ENCODE measurements at regions not wholly inside any gene's neighbourhood (a gene's known extent, or its start where the extent isn't known, plus 50 kb on each side); places are given as distances from the start of the nearest gene placed in this dataset.

DNA sequence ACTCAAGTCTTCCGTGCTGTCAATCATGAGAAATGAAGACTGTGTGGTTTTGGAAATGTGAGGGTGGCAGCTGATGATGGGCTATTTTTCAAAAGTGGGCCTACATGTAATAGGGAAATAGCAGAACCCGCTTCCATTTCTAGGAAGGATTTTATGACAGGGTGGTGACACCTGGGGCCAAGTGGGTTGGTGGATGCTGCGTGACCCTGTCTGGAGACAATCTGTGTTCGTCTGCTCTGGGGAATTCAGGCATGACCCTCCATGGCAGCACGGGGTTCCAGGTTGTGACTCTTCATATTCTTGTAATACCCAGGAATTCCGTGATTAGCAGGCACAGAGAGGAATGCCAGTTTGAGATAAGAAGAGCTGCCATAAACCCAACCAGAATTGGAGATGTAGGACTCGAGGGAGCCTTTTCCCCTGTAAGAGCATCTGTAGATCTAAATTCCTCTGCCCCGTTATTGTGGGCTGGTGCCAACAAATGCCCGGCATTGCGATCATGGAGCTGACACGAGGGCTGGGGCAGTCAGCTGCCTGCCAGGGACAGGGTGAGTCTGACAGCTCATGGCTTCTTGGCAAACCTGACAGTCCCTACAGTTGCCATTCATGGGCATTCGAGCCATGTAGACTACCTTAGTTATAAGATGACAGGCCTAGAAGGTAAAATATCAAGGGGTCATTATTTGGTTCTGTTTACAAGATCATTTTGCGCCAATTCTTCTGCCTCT is 279.7 kb downstream of the GADD45G start:
- Mint-ChIP-seq H3K4me3 (no peak overlapping the region), H3K9me3 (no peaks in the 10 kb centered on the region), H3K27ac (no peak overlapping the region), H3K27me3 (no peaks in the 10 kb centered on the region), H3K36me3 (ENCODE audit: low read depth) (no peaks in the 10 kb centered on the region), H3K4me1 (ENCODE audit: low read depth) (no peaks in the 10 kb centered on the region)
- peak; percentile 22 for DNase-seq

DNA sequence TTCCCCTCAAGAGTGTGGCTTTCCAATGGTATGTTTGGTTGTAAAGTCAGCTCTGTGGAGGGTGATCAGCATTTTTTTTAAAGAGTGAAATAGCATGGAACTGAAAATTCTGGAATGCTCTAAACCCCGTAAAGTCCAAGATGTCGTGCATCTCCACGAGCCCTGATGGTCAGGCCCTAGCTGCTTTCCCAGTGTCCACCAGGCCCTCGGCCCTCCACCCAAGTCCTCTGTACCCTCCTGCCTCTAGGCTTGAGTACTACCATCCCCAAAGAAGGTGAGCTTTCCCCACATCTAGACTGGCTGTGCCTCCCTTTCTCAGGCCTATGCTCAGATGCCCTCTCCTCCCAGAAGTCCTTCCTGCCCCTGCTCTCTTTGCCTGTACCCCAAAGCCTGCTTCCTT is 280.3 kb downstream of the GADD45G start:
- Mint-ChIP-seq H3K4me1 (ENCODE audit: low read depth) (no peaks in the 10 kb centered on the region), H3K27ac (no peak overlapping the region), H3K27me3 (no peaks in the 10 kb centered on the region), H3K9me3 (no peaks in the 10 kb centered on the region), H3K36me3 (ENCODE audit: low read depth) (no peaks in the 10 kb centered on the region), H3K4me3 (no peak overlapping the region)
- peak; percentile 16 for DNase-seq

DNA sequence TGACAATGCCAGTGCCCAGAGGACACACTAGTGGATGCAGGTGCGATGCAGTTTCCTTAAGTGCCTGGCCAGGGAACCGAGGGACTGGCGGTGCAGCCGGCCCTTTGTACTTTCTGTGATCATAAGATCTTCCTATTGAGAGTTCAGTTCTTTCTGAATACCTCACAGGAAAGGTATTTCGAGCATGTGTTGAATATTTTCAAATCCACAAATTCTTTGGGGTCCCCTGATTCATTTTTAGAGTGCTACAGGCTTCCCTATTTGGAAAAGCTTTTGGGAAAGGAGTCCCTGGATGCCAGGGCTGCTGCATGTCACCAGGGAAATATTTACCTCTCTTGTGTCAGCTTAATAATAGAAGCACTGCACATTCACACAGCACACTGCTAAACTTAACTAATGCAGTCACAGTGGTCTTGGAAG is 281.5 kb downstream of the GADD45G start:
- no peaks in the 10 kb centered on the region for H3K27me3 Mint-ChIP-seq
- no peak overlapping the region for H3K27ac Mint-ChIP-seq
- H3K36me3 Mint-ChIP-seq (ENCODE audit: low read depth), result no peaks in the 10 kb centered on the region
- no peaks in the 10 kb centered on the region for H3K9me3 Mint-ChIP-seq
- no peaks in the 10 kb centered on the region for H3K4me1 Mint-ChIP-seq (ENCODE audit: low read depth)
- no peak overlapping the region for H3K4me3 Mint-ChIP-seq
- no peak for DNase-seq

DNA sequence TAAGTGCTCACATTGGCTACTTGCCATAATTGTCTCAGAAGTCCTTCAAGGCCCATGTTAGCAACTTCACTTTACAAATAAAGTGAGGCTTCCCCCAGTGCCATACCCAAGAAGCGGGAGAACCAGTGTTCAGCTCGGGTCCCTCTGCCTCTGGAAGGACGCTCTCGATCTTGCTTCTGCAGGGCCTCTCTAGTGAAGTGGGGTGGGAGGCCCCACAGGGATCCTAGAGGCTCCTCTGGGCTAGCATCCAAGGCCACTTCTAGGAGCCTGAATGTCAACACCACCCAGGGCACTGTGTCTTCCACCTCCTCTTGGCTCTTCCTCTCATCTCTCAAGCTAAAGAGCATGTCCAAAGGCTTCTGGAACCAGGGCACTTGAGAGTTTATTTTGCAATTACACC is 282.5 kb downstream of the GADD45G start:
- H3K4me1 Mint-ChIP-seq (ENCODE audit: low read depth), result no peaks in the 10 kb centered on the region
- DNase-seq, result peak; percentile 16
- no peaks in the 10 kb centered on the region for H3K36me3 Mint-ChIP-seq (ENCODE audit: low read depth)
- H3K27me3 Mint-ChIP-seq, result no peaks in the 10 kb centered on the region
- no peak overlapping the region for H3K4me3 Mint-ChIP-seq
- no peak overlapping the region for H3K27ac Mint-ChIP-seq
- H3K9me3 Mint-ChIP-seq, result no peaks in the 10 kb centered on the region

DNA sequence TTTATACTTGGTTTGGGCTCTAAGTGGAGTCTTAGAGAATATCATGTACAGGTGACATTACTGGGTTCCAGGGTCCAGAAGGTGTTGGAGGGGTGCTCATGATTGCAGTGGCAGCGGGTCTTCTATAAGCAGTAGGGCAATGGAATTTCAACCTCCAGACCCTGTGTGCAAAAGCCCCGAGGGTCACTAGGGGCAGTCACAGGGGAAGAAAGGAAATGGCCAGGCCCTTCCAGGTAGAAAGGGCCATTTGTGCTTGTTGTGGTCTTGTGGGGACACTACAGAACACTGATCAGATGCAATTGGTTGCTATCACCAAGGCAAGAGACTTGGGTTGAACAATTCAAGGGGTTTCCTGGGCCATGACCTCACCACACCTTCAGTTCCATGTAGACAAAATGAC is 283.4 kb downstream of the GADD45G start:
- Mint-ChIP-seq H3K9me3 (no peaks in the 10 kb centered on the region), H3K27me3 (no peaks in the 10 kb centered on the region), H3K4me3 (no peak overlapping the region), H3K36me3 (ENCODE audit: low read depth) (no peaks in the 10 kb centered on the region), H3K27ac (no peak overlapping the region), H3K4me1 (ENCODE audit: low read depth) (no peaks in the 10 kb centered on the region)
- no peak for DNase-seq

DNA sequence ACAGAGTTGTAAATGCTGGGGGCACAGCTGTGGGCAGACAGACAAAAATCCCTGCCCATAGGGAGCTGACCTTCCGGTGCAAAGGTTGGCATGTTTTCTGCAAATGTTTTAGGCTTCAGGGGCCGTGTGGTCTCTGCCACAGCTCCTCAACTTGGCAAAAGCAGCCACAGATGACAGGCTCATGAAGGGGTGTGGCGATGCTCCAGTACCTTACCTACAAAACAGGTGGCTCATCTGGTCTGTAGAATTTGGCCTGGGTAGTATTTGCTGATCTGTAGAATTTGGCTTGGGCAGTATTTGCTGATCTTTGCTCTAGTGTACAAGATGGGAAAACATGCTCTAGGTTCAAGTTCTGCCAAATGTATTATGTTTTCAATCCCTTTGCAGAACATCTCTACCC is 283.9 kb downstream of the GADD45G start:
- no peaks in the 10 kb centered on the region for H3K4me1 Mint-ChIP-seq (ENCODE audit: low read depth)
- no peaks in the 10 kb centered on the region for H3K36me3 Mint-ChIP-seq (ENCODE audit: low read depth)
- DNase-seq, result no peak
- no peaks in the 10 kb centered on the region for H3K9me3 Mint-ChIP-seq
- H3K27ac Mint-ChIP-seq, result no peak overlapping the region
- H3K4me3 Mint-ChIP-seq, result no peak overlapping the region
- H3K27me3 Mint-ChIP-seq, result no peaks in the 10 kb centered on the region

DNA sequence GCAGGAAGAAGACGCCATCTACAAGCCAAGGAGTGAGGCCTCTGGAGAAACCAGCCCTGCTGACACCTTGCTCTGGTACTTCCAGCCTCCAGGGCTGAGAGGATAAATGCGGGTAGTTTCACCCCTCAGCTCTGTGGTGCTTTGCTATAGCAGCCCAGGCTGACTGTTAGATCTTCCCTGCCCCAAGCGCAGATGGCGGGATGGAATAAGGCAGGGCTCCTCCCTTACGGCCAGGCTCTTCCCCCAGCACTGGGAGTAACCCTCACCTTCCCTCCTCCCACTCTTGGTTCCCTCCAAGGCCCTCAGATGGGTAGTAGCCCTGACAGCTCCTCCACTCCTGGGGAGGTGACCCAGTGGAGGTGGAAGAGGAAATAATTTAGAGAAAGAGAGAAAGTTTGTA is 285.1 kb downstream of the GADD45G start:
- Mint-ChIP-seq H3K27ac (no peak overlapping the region), H3K27me3 (no peaks in the 10 kb centered on the region), H3K4me1 (ENCODE audit: low read depth) (no peaks in the 10 kb centered on the region), H3K4me3 (no peak overlapping the region), H3K36me3 (ENCODE audit: low read depth) (no peaks in the 10 kb centered on the region), H3K9me3 (no peaks in the 10 kb centered on the region)
- no peak for DNase-seq

DNA sequence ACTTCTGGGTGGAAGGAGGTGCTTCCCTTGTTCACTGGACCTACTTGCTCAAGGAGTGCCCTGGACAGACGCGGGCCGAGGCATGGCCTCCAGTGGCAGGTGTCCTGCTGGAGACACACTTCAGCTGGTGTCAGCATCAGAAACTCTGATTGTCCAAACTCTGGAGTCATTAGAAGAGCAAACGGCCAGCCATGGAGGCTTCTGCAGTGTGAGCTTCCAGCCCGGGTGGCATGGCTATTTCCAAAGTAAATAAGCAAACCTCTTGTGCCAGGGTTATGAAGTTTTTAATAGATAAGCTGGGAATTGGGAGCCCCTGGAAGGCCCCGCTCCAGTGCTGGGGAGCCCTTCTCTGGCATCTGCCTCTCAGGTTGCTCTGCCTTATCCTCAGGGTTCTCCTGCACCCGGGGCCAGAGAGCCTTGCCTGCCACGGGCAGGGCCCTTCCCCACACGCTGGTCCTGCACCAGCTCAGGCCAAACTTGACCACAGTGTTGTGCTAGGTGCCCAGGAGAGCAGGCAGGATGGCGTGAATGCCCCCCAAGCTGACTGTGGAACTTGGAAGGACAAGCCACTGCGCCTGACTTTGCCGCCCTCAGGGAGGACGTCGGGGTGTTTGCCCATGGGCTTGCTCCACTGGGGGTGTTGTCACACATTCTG is 285.6 kb downstream of the GADD45G start:
- H3K27ac Mint-ChIP-seq, result no peak overlapping the region

DNA sequence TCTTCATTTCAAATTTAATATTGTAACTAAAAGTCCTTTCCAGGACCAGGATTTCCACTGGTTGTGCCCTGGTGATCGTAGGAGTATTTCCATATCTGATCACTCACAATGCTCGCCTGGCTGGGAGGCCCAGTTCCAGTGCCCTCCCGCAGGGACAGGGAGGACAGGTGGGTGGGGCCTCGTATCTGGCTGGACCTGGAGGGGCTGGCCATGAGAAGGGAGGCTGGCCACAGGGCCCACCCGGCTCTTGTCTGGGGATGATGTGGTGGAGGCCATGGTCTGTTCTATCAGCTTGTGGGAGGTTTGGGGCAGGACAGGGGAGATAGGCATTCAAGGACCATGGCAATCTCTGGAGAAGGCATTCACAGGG is 286.4 kb downstream of the GADD45G start:
- H3K27ac Mint-ChIP-seq, result no peak overlapping the region
- H3K9me3 Mint-ChIP-seq, result no peaks in the 10 kb centered on the region
- DNase-seq, result no peak
- no peaks in the 10 kb centered on the region for H3K27me3 Mint-ChIP-seq
- no peaks in the 10 kb centered on the region for H3K36me3 Mint-ChIP-seq (ENCODE audit: low read depth)
- no peaks in the 10 kb centered on the region for H3K4me1 Mint-ChIP-seq (ENCODE audit: low read depth)
- no peak overlapping the region for H3K4me3 Mint-ChIP-seq

More for the DNA sequence above, 285.6 kb downstream of the GADD45G start:
- Mint-ChIP-seq H3K4me1 (ENCODE audit: low read depth) (no peaks in the 10 kb centered on the region), H3K27me3 (no peaks in the 10 kb centered on the region), H3K9me3 (no peaks in the 10 kb centered on the region), H3K36me3 (ENCODE audit: low read depth) (no peaks in the 10 kb centered on the region), H3K4me3 (no peak overlapping the region)
- no peak for DNase-seq

DNA sequence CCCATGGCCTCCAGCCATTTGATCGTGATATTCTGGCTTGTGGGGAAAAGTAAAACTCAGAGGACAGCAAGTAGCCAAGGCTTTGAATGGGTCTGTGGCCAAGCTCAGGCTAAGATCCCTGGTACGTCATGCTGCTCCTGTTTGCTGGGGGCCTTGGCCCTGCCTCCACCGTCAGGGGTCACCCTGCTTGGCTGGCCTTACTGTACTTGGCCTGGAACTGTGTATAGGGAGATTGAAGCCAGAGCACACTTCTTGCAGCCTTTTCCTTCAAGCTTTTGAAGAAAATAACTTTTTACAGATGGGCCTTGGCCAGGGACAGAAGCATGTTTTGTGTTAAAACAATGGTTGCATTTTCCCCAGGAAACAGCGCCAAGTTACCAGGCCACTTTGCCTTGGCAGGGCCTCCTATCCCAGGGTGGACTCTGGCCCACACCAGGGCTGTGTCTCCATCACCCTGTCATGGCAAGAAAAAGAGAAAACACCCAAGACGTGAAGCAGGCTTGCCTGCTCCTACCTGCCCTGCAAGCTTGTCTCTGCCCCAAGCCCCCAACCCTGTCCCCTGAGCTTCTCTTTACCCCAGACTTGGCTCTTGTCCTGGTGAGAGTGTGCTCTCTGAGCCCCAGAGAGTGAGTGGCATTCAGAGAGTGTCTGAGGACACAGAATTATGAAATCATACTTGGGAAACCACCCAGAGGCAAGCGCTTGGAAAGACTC is 286.9 kb downstream of the GADD45G start:
- Mint-ChIP-seq H3K36me3 (ENCODE audit: low read depth) (no peaks in the 10 kb centered on the region), H3K27me3 (no peaks in the 10 kb centered on the region), H3K4me3 (no peak overlapping the region), H3K4me1 (ENCODE audit: low read depth) (no peaks in the 10 kb centered on the region), H3K27ac (no peak overlapping the region), H3K9me3 (no peaks in the 10 kb centered on the region)
- DNase-seq, result no peak

DNA sequence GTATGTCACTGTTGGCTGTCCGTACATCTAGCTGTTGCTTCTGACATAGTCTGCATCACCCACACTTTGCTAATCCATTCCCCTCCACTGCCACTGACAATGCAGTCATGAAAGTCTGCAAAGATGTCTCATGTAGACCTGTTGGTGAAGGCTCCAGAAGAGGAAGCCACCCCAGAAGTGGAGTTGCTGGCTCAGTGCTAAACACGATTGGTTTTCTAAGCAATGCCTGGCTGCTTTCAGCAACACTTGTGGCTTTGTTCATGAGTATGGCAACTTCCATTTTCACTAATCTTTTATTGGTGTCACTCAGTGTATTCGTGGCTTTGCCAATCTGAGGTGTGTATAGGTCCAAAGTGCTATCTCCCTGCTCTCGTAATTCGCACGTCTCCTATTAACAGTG is 288.1 kb downstream of the GADD45G start:
- H3K27ac Mint-ChIP-seq, result no peak overlapping the region
- H3K4me3 Mint-ChIP-seq, result no peak overlapping the region
- no peaks in the 10 kb centered on the region for H3K9me3 Mint-ChIP-seq
- H3K4me1 Mint-ChIP-seq (ENCODE audit: low read depth), result no peaks in the 10 kb centered on the region
- H3K36me3 Mint-ChIP-seq (ENCODE audit: low read depth), result no peaks in the 10 kb centered on the region
- DNase-seq, result no peak
- peaks cover 4% of the 10 kb centered on the region for H3K27me3 Mint-ChIP-seq

DNA sequence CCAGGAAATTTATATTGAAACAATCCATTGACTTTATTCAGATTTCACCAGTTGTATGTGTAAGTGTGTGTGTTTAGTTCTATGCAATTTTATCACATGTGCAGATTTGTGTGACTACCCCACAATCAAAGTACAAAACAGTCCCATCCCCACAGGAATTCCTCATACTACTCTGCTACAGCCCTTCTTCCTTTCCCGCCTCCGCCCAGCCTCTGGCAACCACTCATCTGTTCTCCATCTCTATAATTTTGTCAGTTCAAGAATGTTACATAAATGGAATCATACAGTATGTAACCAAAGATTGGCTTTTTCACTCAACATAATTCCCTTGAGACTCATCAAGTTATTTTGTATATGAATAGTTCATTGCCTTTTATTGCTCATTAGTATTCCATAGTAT is 289.1 kb downstream of the GADD45G start:
- Mint-ChIP-seq H3K9me3 (no peaks in the 10 kb centered on the region), H3K4me1 (ENCODE audit: low read depth) (no peaks in the 10 kb centered on the region), H3K27ac (no peak overlapping the region), H3K27me3 (peaks cover 4% of the 10 kb centered on the region), H3K4me3 (no peak overlapping the region), H3K36me3 (ENCODE audit: low read depth) (no peaks in the 10 kb centered on the region)
- no peak for DNase-seq

DNA sequence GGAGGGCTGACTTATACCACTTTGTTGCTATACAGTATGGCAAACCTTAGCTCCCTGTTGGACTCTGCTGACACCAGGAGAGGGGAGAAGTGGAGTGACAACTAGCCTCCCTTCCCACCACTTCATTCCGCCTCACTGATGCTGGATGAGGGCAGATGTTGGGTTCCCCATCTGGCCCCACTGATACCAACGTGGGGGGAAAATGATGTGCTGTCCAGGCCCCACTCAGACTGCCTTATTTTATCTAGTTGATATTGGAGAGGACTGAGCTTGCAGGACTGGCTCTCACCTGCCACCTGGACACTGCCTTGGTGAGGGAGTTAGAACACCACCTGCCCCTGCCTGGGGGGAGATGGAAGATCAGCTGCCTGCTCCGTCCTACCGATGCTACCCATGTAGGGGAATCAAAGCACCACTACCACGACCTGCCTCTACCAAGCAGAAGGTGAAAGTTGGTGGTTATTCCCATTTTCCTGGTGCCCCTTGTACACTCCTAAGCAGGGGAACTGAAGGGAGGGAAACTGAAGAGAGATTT is 292.1 kb downstream of the GADD45G start:
- H3K27me3 Mint-ChIP-seq, result peaks cover 26% of the 10 kb centered on the region
- no peaks in the 10 kb centered on the region for H3K9me3 Mint-ChIP-seq
- H3K4me1 Mint-ChIP-seq (ENCODE audit: low read depth), result no peaks in the 10 kb centered on the region
- DNase-seq, result no peak
- no peak overlapping the region for H3K4me3 Mint-ChIP-seq
- no peaks in the 10 kb centered on the region for H3K36me3 Mint-ChIP-seq (ENCODE audit: low read depth)
- no peak overlapping the region for H3K27ac Mint-ChIP-seq

DNA sequence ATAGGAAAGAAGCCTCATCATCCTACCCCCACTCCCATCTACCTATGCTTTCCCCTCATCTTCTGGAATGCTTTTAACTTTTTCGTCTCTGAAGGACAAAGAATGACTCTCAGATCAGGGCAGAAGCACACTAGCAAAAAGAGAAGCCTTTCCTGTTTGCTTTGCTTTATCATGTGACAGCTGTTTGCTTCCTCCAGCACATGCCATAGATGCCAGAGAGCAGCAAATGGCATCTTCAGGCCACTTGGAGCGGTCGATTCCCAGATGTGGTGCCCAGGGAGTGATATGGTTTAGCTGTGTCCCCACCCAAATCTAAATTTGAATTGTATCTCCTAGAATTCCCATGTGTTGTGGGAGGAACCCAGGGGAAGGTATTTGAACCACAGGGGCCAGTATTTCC is 294.8 kb downstream of the GADD45G start:
- H3K4me1 Mint-ChIP-seq (ENCODE audit: low read depth), result no peaks in the 10 kb centered on the region
- DNase-seq, result no peak
- H3K36me3 Mint-ChIP-seq (ENCODE audit: low read depth), result no peaks in the 10 kb centered on the region
- H3K27ac Mint-ChIP-seq, result no peak overlapping the region
- no peak overlapping the region for H3K4me3 Mint-ChIP-seq
- no peaks in the 10 kb centered on the region for H3K9me3 Mint-ChIP-seq
- peaks cover 45% of the 10 kb centered on the region for H3K27me3 Mint-ChIP-seq

DNA sequence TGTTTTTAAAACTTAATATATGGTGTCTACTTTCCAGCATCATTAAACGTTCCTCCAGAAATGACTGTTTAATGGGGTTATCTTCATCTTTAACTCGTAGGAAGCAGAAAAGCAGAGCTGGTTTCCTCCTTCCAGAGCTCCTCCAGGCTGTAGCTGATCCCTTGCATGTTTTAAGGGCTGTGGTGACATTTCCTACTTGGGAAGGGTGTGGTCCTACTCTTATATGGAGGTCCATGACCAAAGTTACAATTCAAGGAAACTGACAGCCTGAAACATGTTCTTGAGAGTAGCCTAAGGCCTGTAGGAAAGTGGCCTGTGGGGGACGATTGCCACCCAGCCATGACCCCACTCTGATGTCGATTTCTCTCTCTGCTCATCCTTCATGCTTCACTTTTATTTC is 297.1 kb downstream of the GADD45G start:
- H3K27me3 Mint-ChIP-seq, result peaks cover 51% of the 10 kb centered on the region
- no peak for DNase-seq
- H3K9me3 Mint-ChIP-seq, result no peaks in the 10 kb centered on the region
- no peak overlapping the region for H3K4me3 Mint-ChIP-seq
- H3K36me3 Mint-ChIP-seq (ENCODE audit: low read depth), result no peaks in the 10 kb centered on the region
- no peaks in the 10 kb centered on the region for H3K4me1 Mint-ChIP-seq (ENCODE audit: low read depth)
- no peak overlapping the region for H3K27ac Mint-ChIP-seq

Measured in activated T-cell treated with anti-CD3 and anti-CD28 coated beads, Interleukin-2, amount 50 U/mL, for 24 hours (primary cell).